ENCODE measurements at regions not wholly inside any gene's neighbourhood (a gene's known extent, or its start where the extent isn't known, plus 50 kb on each side); places are given as distances from the start of the nearest gene placed in this dataset.

DNA sequence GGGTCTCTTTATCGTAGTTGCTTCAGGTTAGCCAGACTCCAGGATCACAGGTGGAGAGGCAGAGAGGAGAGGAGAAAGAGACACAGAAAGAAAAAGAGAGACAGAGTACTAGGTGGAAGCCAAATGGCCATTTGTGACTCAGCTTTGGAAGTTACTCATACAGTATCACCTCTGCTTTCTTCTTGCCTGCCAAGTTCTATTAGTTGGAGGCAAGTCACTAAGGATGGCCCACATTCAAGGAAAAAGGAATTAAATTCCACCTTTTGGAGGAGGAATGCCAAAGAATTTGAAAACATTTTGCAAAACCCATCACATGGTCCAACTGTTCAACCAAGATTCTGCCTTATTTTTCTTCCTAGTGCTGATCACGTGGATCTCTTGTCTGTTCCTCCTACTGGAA is 291.1 kb downstream of the CHL1 start:
- no peaks in the 10 kb centered on the region for H3K4me1 Mint-ChIP-seq (ENCODE audit: low read depth)
- no peak overlapping the region for H3K4me3 Mint-ChIP-seq
- ATAC-seq (replicated peaks in 1 of 2), result no peak

DNA sequence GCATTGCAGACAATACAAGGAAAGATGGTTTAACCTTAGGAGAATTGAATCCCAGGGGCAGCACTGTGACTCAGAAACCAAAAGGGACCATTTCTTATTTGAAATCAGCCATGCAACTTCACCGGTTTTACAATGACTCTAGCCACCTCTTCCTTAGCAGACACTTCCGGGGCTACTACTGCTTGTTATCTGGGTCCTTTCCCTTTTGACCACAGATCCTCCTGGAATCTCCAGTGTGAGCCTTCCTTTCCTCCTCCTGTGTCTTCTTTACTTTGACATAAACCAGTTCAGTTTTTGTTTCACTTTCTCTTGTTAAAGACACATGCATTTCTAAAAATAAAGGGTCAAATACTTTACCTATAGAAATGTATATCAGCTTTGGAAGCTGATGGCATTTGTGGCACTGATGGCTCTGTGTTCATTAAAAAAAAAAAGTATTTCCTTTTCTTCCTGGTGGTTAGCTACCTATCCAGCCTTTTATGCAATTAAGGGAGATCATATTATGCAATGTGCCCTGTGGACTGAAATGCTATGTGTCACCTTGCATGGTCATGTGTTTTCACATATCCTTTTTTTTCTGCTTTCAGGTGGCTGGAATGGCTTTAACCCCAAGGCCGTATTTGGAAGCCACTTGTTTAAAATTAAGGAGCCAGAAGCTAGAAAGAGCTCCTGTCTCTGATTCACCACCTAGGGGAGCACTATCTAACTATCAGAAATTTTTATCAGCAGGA is 296.2 kb downstream of the CHL1 start:
- Mint-ChIP-seq H3K27ac (no peak overlapping the region), H3K4me3 (no peak overlapping the region), H3K9me3 (peaks cover 1 to 2% of the 10 kb centered on the region in 2 donors), H3K4me1 (ENCODE audit: low read depth) (no peaks in the 10 kb centered on the region), H3K36me3 (ENCODE audit: insufficient read depth in 2 of 2) (no peaks in the 10 kb centered on the region), H3K27me3 (ENCODE audit: low read depth) (no peaks in the 10 kb centered on the region)
- ATAC-seq (replicated peaks in 1 of 2), result no peak
- no peak for DNase-seq

More for the DNA sequence above, 291.1 kb downstream of the CHL1 start:
- Mint-ChIP-seq H3K27me3 (ENCODE audit: low read depth) (no peaks in the 10 kb centered on the region), H3K36me3 (ENCODE audit: insufficient read depth in 2 of 2) (no peaks in the 10 kb centered on the region), H3K9me3 (peaks cover 0 to 5% of the 10 kb centered on the region in 2 donors), H3K27ac (no peak overlapping the region)
- DNase-seq, result no peak

DNA sequence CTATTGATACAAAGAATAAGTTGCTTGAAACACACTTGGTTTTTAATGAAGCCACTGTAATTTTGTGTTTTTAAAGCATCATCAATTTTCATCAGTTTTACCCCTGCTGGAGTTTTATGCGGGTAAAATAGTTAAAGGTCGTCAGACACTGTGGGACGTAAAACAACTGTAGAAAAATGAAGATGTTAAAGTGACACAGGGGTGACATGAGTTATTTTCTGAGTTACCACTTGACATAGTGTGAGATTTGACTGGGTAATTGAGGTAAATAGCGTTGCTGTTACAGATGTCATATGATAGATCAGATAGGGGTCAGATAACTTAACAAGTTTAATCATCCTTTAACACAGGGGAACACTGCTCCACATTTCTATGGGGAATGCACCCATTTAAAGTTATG is 297.6 kb downstream of the CHL1 start:
- DNase-seq (no peak), ATAC-seq (replicated peaks in 1 of 2) (no peak)
- H3K27ac Mint-ChIP-seq, result no peak overlapping the region
- H3K4me3 Mint-ChIP-seq, result no peak overlapping the region
- H3K27me3 Mint-ChIP-seq (ENCODE audit: low read depth), result no peaks in the 10 kb centered on the region
- H3K36me3 Mint-ChIP-seq (ENCODE audit: insufficient read depth in 2 of 2), result no peaks in the 10 kb centered on the region
- no peaks in the 10 kb centered on the region for H3K4me1 Mint-ChIP-seq (ENCODE audit: low read depth)
- peaks cover 0 to 1% of the 10 kb centered on the region in 2 donors for H3K9me3 Mint-ChIP-seq

DNA sequence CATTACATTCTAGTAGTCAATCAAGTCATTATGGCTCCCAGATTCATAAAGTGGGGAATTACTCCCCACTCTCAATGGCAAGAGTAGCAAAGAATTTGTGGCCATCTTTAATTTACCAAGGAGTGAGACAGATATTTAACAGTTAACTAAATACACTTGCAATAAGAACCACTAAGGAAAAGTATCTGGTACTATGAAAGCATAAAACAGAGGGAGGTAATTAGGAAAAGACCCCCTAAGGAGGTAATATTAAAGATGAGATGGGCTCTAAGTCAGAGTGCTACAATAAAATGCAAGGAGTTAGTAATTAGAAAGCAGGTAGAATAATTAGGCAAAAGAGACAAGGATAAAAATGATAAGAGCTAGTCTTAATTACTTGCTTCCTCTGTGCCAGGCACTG is 301.9 kb downstream of the CHL1 start:
- Mint-ChIP-seq H3K36me3 (ENCODE audit: insufficient read depth in 2 of 2) (no peaks in the 10 kb centered on the region), H3K4me3 (no peak overlapping the region), H3K9me3 (peaks cover 0 to 8% of the 10 kb centered on the region in 2 donors), H3K27ac (no peak overlapping the region), H3K4me1 (ENCODE audit: low read depth) (no peaks in the 10 kb centered on the region), H3K27me3 (ENCODE audit: low read depth) (no peaks in the 10 kb centered on the region)
- DNase-seq, result no peak
- ATAC-seq (replicated peaks in 1 of 2), result no peak

DNA sequence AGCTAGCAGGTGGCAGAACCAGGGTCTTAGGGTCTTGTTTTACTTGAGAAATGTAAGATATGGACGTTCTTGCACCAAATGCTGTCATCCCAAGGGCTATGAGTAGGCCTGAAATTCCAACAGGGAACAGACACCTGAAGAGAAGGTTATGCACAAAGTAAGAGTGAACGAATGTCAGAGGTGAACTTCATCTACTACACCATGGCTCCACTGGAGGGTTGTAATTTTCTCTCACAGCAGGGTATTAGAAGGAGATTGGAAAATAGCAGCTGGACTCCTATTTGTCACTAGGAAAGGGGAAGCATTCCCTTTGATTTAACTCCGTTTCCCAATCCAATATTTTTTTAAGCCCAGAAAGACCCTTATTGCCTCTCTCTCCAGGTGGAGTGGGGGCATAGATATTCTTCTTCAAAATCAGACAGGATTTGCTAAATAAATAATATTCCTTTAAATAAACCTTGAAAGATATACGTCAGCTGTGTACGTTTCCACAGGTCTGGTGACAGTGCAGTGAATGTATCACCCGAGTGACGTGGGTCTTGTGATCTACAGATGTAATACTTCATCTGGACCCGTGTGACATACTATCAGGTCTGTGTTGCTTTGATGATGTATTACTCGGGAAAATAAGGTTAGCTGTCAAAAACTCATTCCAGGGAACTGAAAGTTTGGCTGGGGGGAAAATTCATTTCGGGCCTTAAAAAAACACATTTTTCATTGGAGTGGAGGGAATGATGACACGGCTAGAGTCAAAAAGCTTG is 302.6 kb downstream of the CHL1 start:
- no peaks in the 10 kb centered on the region for H3K36me3 Mint-ChIP-seq (ENCODE audit: insufficient read depth in 2 of 2)
- no peaks in the 10 kb centered on the region for H3K27me3 Mint-ChIP-seq (ENCODE audit: low read depth)
- H3K4me3 Mint-ChIP-seq, result no peak overlapping the region
- no peak overlapping the region for H3K27ac Mint-ChIP-seq
- DNase-seq (no peak), ATAC-seq (replicated peaks in 1 of 2) (no peak)
- no peaks in the 10 kb centered on the region for H3K4me1 Mint-ChIP-seq (ENCODE audit: low read depth)
- H3K9me3 Mint-ChIP-seq, result peaks cover 0 to 8% of the 10 kb centered on the region in 2 donors

DNA sequence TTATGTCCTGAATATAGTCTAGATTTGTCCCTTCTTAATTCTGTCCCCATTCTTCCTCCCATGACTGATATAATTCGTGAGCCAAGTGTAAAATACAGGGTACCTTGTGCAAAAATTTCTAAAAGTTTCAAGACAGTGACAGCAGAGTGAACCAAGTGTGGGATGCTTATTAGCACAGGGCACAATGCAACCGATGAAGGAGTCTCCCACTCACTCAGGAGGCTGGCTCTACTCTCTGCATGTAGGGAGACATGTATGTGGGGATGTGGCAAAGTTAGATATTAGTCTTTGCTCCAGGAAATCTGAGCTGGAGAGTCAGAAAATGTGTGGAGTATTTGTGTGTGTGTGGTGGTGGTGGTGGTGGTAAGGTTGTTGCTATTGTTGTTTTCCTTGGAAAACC is 305.9 kb downstream of the CHL1 start:
- Mint-ChIP-seq H3K4me1 (ENCODE audit: low read depth) (no peaks in the 10 kb centered on the region), H3K27ac (no peak overlapping the region), H3K27me3 (ENCODE audit: low read depth) (no peaks in the 10 kb centered on the region), H3K4me3 (no peak overlapping the region), H3K9me3 (peaks cover 3 to 9% of the 10 kb centered on the region in 2 donors), H3K36me3 (ENCODE audit: insufficient read depth in 2 of 2) (no peaks in the 10 kb centered on the region)
- ATAC-seq (replicated peaks in 1 of 2) (no peak), DNase-seq (no peak)

DNA sequence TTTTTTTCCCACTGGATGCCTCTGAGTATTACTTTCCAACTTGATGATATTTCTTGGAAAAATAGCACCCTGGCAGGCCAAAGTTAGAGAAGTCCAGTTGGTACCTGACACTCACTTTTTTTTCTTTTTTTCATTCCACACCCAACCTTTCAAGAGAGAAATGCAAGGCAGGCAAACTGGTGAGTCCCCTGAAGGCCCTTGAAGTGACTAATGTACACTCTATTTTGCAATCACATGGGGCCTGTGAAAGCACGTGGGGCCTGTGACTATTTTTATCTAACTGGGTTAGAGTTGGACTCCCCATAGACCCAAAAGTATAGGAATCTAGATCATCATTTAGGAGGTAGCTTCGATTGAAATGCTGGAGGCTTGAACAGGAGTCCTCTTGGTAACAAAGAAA is 316.7 kb downstream of the CHL1 start:
- Mint-ChIP-seq H3K27me3 (ENCODE audit: low read depth) (no peaks in the 10 kb centered on the region), H3K36me3 (ENCODE audit: insufficient read depth in 2 of 2) (no peaks in the 10 kb centered on the region), H3K4me3 (no peak overlapping the region), H3K9me3 (peaks cover 8 to 9% of the 10 kb centered on the region in 2 donors), H3K27ac (no peak overlapping the region), H3K4me1 (ENCODE audit: low read depth) (no peaks in the 10 kb centered on the region)
- ATAC-seq (replicated peaks in 1 of 2) (no peak), DNase-seq (no peak)

DNA sequence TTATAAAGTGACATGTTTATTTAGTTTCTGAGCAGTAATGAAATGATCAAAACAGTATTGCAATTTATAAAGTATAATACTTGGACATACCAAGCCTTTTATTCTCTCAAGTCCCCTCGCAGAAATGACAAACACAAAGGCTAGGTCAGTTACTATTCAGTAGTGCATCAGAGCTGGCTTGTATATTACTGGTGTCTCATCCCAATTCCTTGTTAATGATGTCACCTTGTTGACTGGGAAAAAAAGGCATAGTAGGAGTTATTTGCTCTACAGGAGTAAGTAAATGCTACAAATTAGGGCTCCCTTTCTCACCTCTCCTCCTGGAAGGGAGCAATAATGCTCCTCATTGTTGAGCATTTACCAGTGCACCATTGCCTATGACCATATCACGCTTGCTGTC is 317.6 kb downstream of the CHL1 start:
- peaks cover 4 to 5% of the 10 kb centered on the region in 2 donors for H3K9me3 Mint-ChIP-seq
- no peak overlapping the region for H3K4me3 Mint-ChIP-seq
- H3K4me1 Mint-ChIP-seq (ENCODE audit: low read depth), result no peaks in the 10 kb centered on the region
- no peaks in the 10 kb centered on the region for H3K36me3 Mint-ChIP-seq (ENCODE audit: insufficient read depth in 2 of 2)
- H3K27ac Mint-ChIP-seq, result no peak overlapping the region
- DNase-seq (no peak), ATAC-seq (replicated peaks in 1 of 2) (no peak)
- H3K27me3 Mint-ChIP-seq (ENCODE audit: low read depth), result no peaks in the 10 kb centered on the region

DNA sequence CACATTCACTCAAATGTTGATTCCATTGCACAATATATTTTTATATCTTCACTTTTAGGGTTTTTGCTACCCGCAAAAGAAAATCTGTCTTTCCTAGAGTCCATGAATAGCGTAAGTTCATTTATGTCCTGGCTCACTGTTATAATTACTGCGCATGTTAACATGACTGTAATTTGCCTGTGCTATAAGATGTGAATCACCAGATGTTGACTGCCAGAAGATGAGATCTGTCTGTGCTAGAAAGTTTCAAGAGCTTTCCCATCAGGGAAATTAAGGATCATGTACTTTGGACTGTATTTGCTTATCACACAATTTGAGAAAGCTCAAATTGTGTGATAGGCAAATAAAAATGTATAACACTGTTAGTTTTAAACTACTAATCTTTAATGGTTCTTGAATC is 322.5 kb downstream of the CHL1 start:
- ATAC-seq (replicated peaks in 1 of 2), result no peak
- H3K4me3 Mint-ChIP-seq, result no peak overlapping the region
- H3K27me3 Mint-ChIP-seq (ENCODE audit: low read depth), result no peaks in the 10 kb centered on the region
- no peaks in the 10 kb centered on the region for H3K4me1 Mint-ChIP-seq (ENCODE audit: low read depth)
- DNase-seq, result no peak
- H3K9me3 Mint-ChIP-seq, result peaks cover 0 to 2% of the 10 kb centered on the region in 2 donors
- no peak overlapping the region for H3K27ac Mint-ChIP-seq
- no peaks in the 10 kb centered on the region for H3K36me3 Mint-ChIP-seq (ENCODE audit: insufficient read depth in 2 of 2)

DNA sequence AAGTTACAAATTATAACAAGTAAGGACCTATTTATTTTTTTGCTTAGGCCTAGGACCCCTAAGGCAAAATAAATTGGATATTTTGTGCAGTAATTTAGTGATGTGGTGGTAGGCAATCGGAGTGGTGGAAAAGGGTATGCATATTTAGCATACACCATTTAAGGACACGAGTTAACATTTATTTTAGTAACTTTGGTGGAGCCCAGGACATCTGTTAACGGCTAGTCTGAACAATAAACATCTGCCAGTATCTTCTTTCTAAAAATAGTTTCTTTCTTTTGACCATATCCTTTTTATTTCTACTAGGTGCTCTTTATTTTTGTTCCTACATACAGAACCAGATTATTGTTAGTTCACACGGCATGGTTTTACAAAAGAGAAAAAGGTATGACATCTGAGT is 326.3 kb downstream of the CHL1 start:
- H3K4me3 Mint-ChIP-seq, result no peak overlapping the region
- no peak for ATAC-seq (replicated peaks in 1 of 2)
- no peaks in the 10 kb centered on the region for H3K36me3 Mint-ChIP-seq (ENCODE audit: insufficient read depth in 2 of 2)

DNA sequence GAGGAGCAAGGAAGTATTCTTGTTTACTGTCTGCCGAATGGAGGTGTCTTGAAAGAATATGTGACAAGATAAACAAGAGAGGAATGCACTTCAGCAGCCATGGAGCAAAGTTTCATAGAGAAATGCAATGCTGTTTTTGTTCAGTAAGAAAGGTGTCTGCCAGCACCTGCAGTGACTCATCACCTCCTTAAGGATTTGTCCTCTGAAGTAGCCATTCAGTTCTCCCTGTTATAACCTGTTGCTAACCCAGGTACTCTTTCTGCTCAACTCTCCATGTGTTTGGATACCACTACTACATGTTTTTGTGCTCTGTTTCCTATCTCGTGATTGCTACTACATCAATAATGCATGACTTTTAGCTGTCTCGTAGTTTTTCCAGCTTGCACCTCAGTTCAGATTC is 328.9 kb downstream of the CHL1 start:
- H3K9me3 Mint-ChIP-seq, result peaks cover 3 to 7% of the 10 kb centered on the region in 2 donors
- no peak overlapping the region for H3K4me3 Mint-ChIP-seq
- H3K27me3 Mint-ChIP-seq (ENCODE audit: low read depth), result no peaks in the 10 kb centered on the region
- ATAC-seq (replicated peaks in 1 of 2), result no peak
- H3K4me1 Mint-ChIP-seq (ENCODE audit: low read depth), result no peaks in the 10 kb centered on the region
- no peaks in the 10 kb centered on the region for H3K36me3 Mint-ChIP-seq (ENCODE audit: insufficient read depth in 2 of 2)
- H3K27ac Mint-ChIP-seq, result no peak overlapping the region
- no peak for DNase-seq

More for the DNA sequence above, 326.3 kb downstream of the CHL1 start:
- Mint-ChIP-seq H3K27me3 (ENCODE audit: low read depth) (no peaks in the 10 kb centered on the region), H3K4me1 (ENCODE audit: low read depth) (no peaks in the 10 kb centered on the region), H3K9me3 (peaks cover 2 to 3% of the 10 kb centered on the region in 2 donors), H3K27ac (no peak overlapping the region)
- no peak for DNase-seq

DNA sequence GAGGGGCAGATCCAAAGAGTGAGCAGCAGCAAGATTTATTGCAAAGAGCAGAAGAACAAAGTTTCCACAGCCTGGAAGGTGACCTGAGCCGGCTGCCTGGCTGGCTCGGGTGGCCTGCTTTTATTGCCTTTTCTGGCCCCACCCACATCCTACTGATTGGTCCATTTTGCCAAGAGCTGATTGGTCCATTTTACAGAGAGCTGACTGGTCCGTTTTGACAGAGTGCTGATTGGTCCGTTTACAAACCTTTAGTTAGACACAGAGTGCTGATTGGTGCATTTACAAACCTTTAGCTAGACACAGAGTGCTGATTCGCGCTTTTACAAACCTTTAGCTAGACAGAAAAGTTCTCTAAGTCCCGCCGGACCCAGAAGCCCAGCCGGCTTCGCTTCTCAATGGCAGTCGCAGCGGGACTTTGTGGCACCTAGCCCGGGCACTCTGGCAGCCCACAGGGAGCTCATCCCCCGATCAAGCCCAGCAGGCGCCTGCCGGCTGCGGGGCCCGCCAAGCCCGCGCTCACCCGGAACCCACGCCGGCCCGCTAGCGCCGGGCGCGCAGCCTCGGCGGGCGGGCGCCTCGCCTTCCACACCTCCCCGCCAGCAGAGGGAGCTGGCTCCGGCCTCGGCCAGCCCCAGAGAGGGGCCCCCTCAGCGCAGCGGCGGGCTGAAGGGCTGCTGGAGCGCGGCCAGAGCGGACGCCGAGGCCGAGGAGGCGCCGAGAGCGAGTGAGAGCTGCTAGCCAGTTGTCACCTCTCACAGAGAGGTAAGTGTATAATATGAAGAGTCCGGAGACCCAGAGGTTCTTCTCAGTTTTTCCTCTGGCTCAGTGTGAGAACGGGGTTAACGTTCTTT is 339.2 kb downstream of the CHL1 start:
- Mint-ChIP-seq H3K27ac (no peak overlapping the region), H3K4me1 (ENCODE audit: low read depth) (no peaks in the 10 kb centered on the region), H3K9me3 (peaks cover 2 to 6% of the 10 kb centered on the region in 2 donors), H3K27me3 (ENCODE audit: low read depth) (no peaks in the 10 kb centered on the region), H3K4me3 (no peak overlapping the region), H3K36me3 (ENCODE audit: insufficient read depth in 2 of 2) (no peaks in the 10 kb centered on the region)
- no peak for DNase-seq
- no peak for ATAC-seq (replicated peaks in 1 of 2)

DNA sequence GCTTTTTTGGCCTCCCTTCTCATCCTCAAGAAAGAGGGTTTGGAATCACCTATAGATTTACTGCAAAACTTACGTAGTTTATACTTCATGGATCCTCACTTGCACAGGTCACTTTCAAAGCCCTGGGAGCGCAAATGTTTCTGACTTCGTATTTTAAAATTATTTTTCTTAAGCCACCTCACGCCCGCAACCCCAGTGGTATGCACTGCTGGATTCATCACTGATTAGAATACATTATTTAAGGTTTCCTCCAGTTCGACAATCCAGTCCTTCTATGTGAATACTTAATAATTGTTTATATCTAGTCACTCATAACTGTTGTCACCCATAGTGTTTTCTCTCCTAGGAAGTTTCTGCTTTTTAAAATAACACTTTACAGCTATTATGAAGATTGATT is 339.9 kb downstream of the CHL1 start:
- H3K36me3 Mint-ChIP-seq (ENCODE audit: insufficient read depth in 2 of 2), result no peaks in the 10 kb centered on the region
- H3K4me1 Mint-ChIP-seq (ENCODE audit: low read depth), result no peaks in the 10 kb centered on the region

More for the DNA sequence above, 339.9 kb downstream of the CHL1 start:
- Mint-ChIP-seq H3K27ac (no peak overlapping the region), H3K9me3 (peaks cover 0 to 8% of the 10 kb centered on the region in 2 donors), H3K27me3 (ENCODE audit: low read depth) (no peaks in the 10 kb centered on the region), H3K4me3 (no peak overlapping the region)
- DNase-seq (no peak), ATAC-seq (replicated peaks in 1 of 2) (no peak)

All from activated T-cell treated with anti-CD3 and anti-CD28 coated beads, Interleukin-2, amount 50 U/mL, for 72 hours (primary cell).